MCF 10A (cell line): ENCODE measurements at regions not wholly inside any gene's neighbourhood (a gene's known extent, or its start where the extent isn't known, plus 50 kb on each side); places are given as distances from the start of the nearest gene placed in this dataset.

Source experiments
- BruUV-seq: library from RNA; stranded (reverse); fragments of 400-500 nt; replicated peaks from 2 replicates; lab custom pipeline; 2021; lab: Mats Ljungman, UMichigan
- CTCF ChIA-PET: fragments of 300-600 bp; sonication (Branson Sonifier 250); formaldehyde crosslinking; extraction: SDS; loops from one replicate; lab custom pipeline; 2021; ENCODE audit warnings: antibody characterized with exemption, inconsistent platforms; lab: Yijun Ruan, JAX
- POLR2A ChIA-PET: fragments of 300-600, 350-650 bp; sonication (Branson Sonifier 250); formaldehyde crosslinking; extraction: SDS; loops from one replicate; lab custom pipeline; 2020; ENCODE audit warnings: antibody characterized with exemption, inconsistent platforms; lab: Yijun Ruan, JAX
- DNase-seq: peaks from one replicate; pipeline ENCODE4 v3.0.0-alpha.2; 2018; ENCODE audit not compliant: unreplicated experiment
- H3K27ac Mint-ChIP-seq: one replicate; pipeline ENCODE4 v1.8.0; 2022; ENCODE audit warnings: mild to moderate bottlenecking, low read depth, mixed read lengths; ENCODE audit not compliant: unreplicated experiment
- H3K27me3 Mint-ChIP-seq: one replicate; pipeline ENCODE4 v1.8.0; 2022; ENCODE audit warnings: mixed read lengths; ENCODE audit not compliant: insufficient read depth, unreplicated experiment
- H3K36me3 Mint-ChIP-seq: one replicate; pipeline ENCODE4 v1.8.0; 2022; ENCODE audit warnings: mild to moderate bottlenecking, moderate library complexity, mixed read lengths; ENCODE audit not compliant: insufficient read depth, unreplicated experiment
- H3K4me1 Mint-ChIP-seq: one replicate; pipeline ENCODE4 v1.8.0; 2022; ENCODE audit warnings: mixed read lengths; ENCODE audit not compliant: insufficient read depth, unreplicated experiment
- H3K4me3 Mint-ChIP-seq: one replicate; pipeline ENCODE4 v1.8.0; 2022; ENCODE audit warnings: mild to moderate bottlenecking, moderate library complexity, mixed read lengths; ENCODE audit not compliant: unreplicated experiment
- H3K9me3 Mint-ChIP-seq: one replicate; pipeline ENCODE4 v1.8.0; 2022; ENCODE audit warnings: mixed read lengths; ENCODE audit not compliant: unreplicated experiment
- intact Hi-C: fragments of 100-400 bp; cut with micrococcal nuclease; formaldehyde crosslinking; loops from 2 replicates; pipeline ENCODE4 v1.14.1; 2022
- TF ChIP-seq, protein P1 (sequence below): fragments of 200-600 bp; IDR thresholded peaks from one replicate; pipeline ENCODE4 v1.8.0; 2022; ENCODE audit warnings: antibody characterized with exemption, mild to moderate bottlenecking; ENCODE audit not compliant: unreplicated experiment

DNA sequence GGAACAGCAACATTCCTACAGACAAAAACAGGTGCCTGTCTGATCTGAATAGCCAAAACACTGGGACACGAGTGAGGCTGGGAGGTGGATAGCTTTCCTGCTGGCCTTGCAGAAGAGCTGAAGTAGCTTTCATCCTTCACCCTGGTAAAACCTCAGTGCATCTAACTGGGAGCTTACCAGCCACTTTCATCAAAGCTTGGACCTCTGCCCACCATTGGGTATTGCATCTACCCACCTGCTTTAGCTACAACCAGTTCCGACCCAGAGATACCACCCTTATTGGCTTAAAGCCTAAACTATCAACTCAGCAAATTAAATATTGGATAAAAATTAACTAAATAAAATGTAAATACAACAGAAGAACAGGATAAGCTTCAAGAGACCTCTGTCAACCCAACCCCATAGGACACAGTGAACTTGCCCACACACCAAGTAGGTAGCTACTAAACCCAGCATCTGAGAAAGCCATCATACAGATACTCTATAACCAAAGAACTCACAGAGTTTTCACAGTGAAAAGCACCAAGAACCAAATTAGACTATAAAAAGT is 866.3 kb downstream of the FSCB start:
- no TSS peak for BruUV-seq
- no peak for DNase-seq
- intact Hi-C loops: no loop called here
- Mint-ChIP-seq H3K9me3 (no peaks in the 10 kb centered on the region), H3K27ac (no peak overlapping the region), H3K4me3 (no peak overlapping the region), H3K4me1 (peaks cover 13% of the 10 kb centered on the region), H3K36me3 (no peaks in the 10 kb centered on the region), H3K27me3 (no peaks in the 10 kb centered on the region)
- TF ChIP-seq, protein P1, sequence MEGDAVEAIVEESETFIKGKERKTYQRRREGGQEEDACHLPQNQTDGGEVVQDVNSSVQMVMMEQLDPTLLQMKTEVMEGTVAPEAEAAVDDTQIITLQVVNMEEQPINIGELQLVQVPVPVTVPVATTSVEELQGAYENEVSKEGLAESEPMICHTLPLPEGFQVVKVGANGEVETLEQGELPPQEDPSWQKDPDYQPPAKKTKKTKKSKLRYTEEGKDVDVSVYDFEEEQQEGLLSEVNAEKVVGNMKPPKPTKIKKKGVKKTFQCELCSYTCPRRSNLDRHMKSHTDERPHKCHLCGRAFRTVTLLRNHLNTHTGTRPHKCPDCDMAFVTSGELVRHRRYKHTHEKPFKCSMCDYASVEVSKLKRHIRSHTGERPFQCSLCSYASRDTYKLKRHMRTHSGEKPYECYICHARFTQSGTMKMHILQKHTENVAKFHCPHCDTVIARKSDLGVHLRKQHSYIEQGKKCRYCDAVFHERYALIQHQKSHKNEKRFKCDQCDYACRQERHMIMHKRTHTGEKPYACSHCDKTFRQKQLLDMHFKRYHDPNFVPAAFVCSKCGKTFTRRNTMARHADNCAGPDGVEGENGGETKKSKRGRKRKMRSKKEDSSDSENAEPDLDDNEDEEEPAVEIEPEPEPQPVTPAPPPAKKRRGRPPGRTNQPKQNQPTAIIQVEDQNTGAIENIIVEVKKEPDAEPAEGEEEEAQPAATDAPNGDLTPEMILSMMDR: no peak
- POLR2A ChIA-PET: interaction anchor here (0.6 kb wide), 1 partner anchor 233 kb away, joined by 3 read pairs; no protein-coding TSS in a partner anchor
- CTCF ChIA-PET: interaction anchor here (0.6 kb wide), 1 partner anchor 1206 kb away, joined by 3 read pairs; no protein-coding TSS in a partner anchor

DNA sequence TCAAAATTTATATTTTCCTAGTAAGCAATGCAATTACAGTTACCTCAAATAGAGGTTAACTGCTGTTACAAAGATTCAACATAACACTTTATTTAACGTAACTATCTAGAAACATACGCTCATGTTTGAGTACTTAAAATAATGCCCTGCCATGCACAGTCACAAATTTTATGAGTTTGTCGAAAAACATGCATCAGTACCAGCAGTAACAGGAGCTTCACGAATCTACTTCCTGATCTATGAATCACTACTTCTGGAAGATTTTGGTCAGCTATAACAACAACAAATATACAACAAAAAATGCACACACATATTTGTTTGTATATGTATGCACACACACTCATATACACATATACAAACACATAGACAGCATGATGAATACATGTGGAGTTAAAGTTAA is 881.8 kb downstream of the FSCB start:
- no peak for DNase-seq
- TF ChIP-seq, protein P1: no peak
- Mint-ChIP-seq H3K9me3 (peaks cover 5% of the 10 kb centered on the region), H3K4me3 (no peak overlapping the region), H3K27ac (no peak overlapping the region), H3K27me3 (no peaks in the 10 kb centered on the region), H3K36me3 (no peaks in the 10 kb centered on the region), H3K4me1 (peaks cover 19% of the 10 kb centered on the region)
- intact Hi-C loops: no loop called here
- ChIA-PET POLR2A (no interaction called here), CTCF (no interaction called here)
- BruUV-seq: no TSS peak

DNA sequence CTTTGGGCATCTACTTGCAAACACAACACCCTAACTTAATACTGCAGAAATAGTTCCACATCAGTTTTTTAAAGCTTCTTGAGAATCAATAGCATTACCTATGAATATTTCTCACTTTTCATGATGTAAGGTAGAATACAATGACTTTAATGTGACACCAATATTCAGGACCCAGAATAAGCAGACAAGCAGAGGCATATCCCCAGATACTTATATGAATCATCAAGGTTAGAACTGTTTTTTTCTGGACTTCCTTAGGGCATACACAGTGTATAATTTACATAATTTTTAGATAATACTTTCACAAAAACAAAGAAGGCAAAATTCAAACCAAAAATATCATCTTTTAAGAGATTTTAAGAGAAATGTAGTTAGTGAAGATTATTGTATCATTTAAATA is 885.8 kb downstream of the FSCB start:
- intact Hi-C loops: no loop called here
- Mint-ChIP-seq H3K27me3 (no peaks in the 10 kb centered on the region), H3K36me3 (no peaks in the 10 kb centered on the region), H3K27ac (peak overlapping the region; percentile 79), H3K4me3 (no peak overlapping the region), H3K4me1 (peaks cover 19% of the 10 kb centered on the region), H3K9me3 (no peaks in the 10 kb centered on the region)
- BruUV-seq: no TSS peak
- POLR2A ChIA-PET: interaction anchor here (0.6 to 2.0 kb wide), 3 partner anchors 12 to 31 kb away, joined by 3 to 5 read pairs (median 3); no protein-coding TSS in a partner anchor
- TF ChIP-seq, protein P1: no peak
- CTCF ChIA-PET: interaction anchor here (0.6 kb wide), 2 partner anchors 11 to 93 kb away, joined by 3 read pairs; no protein-coding TSS in a partner anchor
- peak; percentile 41 for DNase-seq

DNA sequence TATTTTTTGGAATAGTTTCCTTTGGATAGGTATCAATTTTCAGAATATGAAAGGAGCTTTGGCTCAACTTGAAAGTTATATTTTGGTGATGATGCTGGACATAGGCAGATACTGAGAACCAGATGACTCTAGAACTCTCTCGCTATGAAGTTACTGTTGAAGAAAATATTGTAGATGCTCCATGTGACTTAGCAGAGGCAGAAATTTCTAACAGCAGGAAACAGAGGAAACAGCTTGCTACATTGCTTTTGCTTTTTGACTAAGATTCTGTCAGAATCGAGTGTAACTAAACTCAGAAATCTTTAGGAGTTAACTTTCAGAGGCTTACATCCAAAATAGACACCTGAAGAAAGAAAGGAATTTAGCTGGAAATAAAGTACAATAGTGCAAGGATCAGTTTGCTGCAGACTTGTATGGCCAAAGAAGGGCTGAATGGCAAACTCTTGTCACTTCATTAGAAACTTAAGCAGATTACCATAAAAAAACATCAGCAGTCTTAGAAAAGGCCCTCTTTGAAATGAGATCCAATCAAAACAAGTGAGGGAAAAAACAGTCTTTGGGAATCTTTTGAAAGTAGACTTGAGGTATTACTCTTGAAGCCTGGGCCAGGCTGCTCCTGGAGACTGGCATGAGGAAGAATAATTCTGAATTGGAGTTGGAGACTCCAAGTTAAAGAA is 911.8 kb downstream of the FSCB start:
- no peak overlapping the region for H3K27ac Mint-ChIP-seq

More for the DNA sequence above, 911.8 kb downstream of the FSCB start:
- intact Hi-C loops: no loop called here
- CTCF ChIA-PET: interaction anchor here (0.6 kb wide), 1 partner anchor 509 kb away, joined by 3 read pairs; no protein-coding TSS in a partner anchor
- Mint-ChIP-seq H3K27me3 (no peaks in the 10 kb centered on the region), H3K36me3 (no peaks in the 10 kb centered on the region), H3K4me3 (no peak overlapping the region), H3K4me1 (no peaks in the 10 kb centered on the region), H3K9me3 (no peaks in the 10 kb centered on the region)
- TF ChIP-seq, protein P1: no peak
- POLR2A ChIA-PET: interaction anchor here (0.7 kb wide), 2 partner anchors 432 to 940 kb away, joined by 3 read pairs; no protein-coding TSS in a partner anchor
- DNase-seq: no peak
- BruUV-seq: no TSS peak
